ENCODE measurements at regions not wholly inside any gene's neighbourhood (a gene's known extent, or its start where the extent isn't known, plus 50 kb on each side); places are given as distances from the start of the nearest gene placed in this dataset.

DNA sequence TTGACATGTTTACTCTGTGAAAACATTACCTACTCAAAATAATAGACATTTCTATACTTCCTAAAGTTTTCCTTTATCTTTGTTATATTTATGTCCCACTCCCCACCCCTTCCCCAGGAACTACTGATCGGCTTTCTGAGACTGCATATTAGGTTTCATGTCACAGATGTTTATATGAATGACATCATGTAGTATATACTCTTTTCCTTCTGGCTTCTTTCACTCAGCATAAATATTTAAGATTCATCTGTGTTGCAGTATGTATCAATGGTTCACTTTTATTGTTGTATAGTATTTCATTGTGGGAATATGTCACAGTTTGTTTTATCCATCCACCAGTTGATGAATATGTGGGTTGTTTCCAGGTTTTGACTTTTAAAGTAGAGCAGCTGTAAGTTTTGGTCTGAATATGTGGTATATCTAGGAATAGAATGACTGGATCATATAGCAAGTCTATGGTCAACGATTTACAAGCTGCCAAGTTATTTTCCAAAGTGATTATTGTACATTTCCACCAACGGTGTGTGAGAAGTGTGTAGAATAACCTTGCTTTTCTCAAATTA, 73.8 kb upstream of the CAV2 start:
- no peak for DNase-seq

DNA sequence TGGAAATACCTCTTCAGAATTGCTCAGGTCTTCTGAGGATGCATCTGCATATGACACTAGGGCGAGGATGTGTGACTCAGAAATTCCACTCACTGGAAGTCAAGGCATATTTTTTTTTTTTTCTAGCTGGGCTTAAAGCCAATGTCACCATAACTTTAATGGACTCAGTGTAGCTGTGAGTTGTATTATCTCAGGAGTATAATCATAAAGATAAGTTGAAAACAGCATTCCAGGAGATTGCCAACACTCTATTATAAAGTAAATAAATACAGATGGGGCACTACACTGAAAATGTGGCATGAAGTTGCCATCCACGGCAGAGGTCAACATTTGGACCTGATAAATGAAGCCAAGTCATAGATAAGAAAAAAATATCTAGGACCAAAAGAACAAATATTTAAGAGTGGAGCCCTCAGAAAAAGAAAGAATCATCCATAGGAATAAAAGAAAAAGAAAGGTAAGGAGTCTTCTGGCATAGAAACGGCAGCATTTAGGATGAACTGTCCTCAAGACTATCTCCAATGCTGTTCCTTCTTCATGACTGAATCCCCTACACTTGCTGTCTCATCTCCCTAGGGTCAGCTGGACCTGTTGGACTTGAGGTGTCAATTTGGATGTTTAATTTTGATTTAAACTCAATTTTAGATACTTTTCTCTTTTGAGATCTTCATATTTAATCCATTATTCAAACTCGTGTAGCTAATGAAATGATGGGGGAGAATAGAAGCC, 72.9 kb upstream of the CAV2 start:
- DNase-seq = no peak

DNA sequence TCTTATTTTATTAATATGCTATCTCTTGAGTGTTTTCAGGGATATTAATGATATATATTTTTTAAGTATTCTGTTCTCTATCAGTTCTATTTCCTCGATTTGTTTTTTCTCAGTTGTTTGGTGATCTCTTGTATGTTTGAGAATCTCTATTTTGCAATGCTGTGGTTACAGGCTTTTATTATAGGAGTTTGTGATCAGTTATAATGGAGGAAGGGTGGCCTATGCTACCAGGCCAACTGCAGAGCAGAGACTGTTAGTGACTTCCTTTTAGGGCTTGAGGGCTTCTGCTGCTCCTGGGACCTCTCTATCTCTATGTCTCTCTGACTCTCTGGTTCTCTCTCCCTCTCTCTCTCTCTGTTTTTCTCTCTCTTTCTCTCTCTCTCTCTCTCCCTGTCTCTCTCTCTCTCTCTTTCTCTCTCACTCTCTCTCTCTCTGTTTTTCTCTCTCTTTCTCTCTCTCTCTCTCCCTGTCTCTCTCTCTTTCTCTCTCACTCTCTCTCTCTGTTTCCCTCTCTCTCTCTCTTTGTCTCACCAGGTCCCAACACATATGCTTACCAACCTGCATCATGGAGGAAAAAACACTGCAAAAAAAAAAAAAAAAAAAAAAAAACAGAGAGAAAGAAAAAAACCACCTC, 69.4 kb upstream of the CAV2 start:
- DNase-seq = no peak

DNA sequence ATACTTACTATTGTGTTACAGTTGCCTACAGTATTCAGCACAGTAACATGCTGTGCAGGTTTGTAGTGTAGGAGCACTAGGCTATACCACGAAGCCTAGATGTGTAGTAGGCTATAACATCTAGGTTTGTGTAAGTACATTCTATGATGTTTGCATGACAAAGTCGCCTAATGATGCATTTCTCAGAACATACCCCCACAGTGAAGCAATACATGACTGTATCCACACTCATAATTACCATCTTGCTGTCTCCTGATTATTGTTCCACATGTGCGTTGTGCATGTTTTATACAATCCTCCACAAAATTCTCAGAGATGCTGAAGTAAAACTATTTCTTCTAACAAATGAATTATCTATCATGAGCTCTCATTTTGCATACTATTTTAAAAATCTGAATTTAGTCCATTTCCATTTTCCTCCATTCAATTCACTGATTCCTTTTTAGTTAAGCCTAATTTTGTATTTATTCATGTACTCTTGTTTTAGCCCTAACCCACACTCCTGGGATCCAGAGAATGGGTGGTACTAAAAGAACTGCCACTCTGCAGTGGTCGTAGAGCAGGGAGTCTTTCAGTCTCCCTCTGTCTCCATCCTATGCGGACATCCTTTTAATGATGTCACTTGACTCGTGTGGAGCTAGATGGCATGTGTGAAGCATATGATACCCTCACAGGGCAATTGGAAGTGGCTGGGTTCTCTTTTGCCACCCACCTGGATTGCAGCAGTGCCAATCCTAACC, 67.6 kb upstream of the CAV2 start:
- no peak for DNase-seq

DNA sequence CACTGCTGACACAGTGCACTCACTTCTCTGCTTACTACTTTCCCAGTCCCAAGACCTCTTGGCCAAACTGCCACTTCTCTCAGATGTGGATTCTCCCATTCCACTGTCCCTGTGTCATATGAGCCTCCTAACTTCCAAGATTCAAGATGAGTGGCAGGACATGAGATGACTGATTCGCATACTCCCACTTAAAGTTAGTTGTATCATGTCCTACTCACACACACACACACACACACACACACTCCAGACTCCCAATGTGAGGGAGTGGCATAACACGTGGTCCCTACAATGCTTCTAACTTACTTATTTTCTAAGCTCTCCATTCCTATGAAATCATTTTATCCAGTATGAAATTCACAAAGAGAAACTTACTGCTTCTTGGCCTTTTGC, 67.0 kb upstream of the CAV2 start:
- DNase-seq = no peak

DNA sequence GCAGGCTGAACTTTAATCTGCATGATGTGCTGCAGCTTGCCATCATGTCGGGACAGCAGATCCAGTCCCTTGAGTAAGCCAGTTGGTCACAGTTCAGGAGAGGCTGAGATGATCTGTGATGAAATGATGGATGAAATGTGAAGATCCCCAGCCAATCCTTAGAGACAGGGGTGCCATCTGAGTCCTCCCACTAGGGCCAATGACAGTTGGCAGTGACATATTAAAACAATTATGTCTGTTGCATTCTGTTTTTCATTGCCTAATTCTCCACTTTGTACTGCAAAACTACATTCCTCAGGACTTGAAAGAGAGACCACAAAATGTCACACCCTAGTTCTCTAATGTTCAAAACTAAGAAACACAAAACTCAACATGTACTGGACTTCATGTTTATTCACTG, 66.3 kb upstream of the CAV2 start:
- DNase-seq = no peak

DNA sequence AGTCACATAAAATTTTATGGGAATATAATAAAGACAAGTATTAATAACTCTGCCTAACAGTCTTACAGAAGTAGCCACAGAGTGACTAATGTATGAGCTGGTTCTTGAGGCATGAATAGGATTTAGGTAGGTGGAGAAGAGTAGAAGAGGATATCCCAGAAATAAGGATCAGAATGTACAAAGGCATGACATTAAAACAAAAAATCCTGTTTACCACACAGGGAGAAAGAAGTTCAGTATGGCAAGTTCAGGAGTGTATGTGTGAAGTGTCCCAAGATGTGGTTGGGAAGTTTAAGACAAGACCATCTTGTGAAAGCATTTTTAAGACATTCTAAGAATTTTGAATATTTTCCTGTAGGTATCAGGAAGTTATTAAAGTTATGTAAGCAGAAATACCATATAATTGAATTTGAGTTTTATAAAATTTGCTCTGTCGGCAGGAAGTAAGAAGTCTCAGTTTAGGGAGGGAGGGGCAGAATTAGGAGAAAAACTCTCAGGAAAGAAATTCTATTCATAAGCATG, 64.7 kb upstream of the CAV2 start:
- no peak for DNase-seq

DNA sequence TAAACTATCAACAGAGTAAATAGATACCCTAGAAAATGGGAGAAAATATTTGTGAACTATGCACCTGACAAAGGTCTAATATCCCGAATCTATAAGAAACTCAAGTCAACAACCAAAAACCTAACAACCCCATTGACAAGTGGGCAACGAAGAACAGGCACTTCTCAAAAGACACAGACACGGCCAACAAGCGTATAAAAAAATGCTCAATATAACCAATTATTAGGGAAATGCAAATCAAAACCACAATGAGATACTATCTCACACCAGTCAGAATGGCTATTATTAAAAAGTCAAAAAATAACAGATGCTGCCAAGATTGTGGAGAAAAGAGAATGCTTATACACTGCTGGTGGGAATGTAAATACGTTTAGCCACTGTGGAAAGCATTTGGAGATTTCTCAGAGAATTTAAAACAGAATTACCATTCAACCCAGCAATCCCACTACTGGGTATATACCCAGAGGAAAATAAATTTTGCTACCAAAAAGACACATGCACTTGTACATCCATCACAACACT, 63.2 kb upstream of the CAV2 start:
- DNase-seq = no peak

DNA sequence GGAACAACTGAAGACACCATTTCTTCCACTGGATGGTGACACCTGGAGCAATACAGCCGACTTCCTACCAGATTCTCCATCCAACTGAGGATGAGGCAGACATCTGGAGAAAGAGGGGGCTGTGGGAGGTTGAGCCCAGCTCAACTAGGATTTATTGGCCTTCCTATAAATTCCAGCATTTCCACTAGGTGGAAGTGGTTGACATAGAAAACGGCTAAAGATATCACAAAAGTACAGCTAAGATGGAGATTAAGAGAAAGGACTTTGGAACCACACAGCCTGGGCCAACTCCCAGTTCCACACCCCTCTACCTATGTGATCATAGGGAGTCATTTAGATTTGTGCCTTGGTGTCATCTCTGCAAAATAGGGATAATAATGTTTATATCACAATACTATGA, 61.3 kb upstream of the CAV2 start:
- no peak for DNase-seq

DNA sequence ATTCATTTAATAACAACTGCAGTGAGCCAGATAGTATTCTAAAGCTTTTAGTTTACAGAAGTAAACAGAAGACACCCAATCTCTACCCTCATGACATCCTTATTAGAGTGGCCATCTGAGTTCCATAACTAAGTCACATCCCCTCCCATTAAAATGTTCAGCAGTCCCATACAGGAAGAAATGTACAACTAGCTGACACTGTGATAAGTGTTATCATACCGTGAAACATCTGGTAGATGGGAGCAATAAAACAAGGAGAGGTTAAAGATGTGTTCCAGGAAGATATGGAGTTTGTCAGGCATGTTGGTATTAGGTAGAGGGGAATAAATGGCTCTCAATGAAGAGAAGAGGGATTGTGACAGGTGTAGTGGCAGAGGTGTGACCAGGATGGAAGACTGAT, 60.5 kb upstream of the CAV2 start:
- no peak for DNase-seq

DNA sequence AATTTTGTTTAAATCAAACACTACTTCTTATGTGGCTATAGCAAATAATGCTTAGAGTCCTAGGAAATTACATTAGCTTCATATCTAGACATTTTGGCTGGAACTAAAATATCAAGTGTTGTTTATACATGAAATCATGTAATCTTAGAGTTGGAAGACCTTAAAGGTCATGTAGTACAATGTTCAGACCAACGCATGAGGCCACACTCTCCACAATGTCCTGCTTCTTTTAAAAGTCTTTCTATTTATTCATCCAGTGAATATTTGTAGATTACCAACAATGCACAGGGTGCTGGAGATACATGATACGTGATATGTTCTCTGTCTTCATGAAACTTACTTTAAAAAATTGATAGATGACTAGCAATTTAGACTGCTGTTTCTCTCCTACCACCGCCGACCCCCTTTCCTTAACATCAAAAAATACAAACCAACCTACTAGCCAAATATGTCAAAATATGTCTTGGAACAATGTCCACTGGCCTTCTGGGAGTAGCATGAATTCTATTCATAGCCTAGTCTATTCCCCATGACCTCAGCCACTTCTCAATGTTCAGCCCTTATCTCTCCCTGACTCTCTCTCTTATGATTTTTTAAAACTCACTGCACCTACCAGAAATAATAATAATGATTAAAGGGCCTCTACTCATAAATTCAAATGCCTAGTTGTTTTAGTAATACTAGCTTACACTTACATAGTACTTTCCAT, 59.5 kb upstream of the CAV2 start:
- DNase-seq = no peak

DNA sequence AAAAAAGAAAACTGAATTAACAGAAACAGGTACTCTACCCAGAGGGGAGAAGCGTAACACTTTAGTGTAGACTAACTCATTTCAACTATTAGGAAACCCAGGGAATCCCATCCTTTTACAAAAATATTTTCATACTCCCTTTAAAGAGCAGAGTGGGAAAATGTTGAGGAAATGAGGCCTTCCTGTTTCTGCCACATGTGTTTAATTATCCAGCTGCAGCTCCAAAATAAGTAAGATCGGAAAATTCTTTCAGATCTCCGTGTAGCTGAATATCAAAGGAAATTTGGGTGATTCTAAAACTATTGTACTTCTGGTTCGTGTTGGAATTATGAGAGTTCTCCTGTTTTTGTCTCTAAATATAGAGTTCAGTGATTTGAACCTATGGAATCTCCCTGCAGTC, 58.0 kb upstream of the CAV2 start:
- DNase-seq = no peak

DNA sequence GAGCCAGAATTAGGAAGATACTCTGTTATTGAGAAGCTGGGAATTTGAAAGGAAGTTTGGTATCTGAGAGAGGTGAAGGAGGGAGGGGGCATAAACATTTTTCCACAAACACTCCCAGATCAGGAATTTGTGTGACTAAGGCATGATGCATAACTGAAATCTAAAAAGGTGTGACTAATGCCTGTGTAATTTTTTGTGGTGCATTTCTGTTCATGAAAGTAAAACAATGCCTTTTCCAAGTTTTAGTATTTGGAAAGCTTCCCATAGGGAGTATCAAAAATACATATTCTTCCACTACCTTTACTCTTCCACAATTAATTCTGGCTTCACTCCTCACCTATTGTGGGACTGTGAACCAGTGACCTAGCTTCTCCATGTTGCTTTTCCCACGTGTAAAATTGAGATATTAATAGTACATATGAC, 56.4 kb upstream of the CAV2 start:
- DNase-seq = no peak

DNA sequence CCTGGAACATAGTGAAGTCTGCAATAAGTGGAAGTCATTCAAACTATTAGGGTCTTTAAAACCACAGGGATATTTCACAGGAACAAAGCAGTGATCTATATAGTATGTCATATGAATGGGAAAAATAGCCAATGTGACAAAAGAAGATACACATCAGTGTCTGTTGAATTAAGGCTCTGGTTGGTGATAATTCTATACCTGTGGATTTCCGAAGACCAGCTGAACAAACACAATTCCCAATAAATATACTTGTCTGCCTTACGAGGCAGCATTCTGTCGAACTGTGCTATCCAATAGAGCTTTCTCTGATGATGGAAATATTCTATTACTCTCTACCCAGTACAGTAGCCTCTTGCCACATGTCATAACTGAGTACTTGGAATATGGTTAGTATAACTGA, 55.9 kb upstream of the CAV2 start:
- DNase-seq = peak; percentile 3

DNA sequence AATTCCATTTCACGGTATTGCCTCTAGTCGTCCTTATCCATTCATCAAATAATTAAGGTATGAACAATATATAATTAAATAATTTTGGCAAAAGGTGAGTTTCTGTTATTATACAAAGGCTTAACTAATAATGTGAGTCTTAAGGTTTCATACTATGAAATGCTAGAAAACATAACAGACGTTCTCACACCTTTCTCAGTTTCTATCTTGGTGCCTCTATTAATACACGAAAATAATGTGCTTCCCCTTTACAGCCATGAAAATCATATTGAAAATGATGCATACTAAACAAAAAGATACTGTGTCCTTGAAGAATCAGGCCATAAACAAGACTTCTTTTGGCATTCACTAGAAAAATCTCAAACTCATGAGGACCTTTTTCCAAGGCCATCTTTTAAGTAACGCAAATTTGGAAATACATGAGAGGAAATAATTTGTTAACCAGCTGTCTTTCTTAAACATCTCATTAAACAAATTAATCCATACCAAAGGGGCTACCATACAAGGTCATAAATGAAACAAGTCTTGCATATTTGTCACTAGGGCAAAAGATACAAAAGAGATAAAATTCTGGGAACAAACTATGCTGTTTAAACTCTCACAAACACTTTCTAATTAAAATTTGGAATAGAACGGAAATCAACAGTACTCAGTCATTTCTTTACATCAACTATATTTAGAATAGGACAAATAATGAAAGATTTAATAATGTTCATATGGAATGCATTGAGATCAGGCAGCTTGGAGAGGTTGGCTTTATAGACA, 53.9 kb upstream of the CAV2 start:
- DNase-seq = no peak

DNA sequence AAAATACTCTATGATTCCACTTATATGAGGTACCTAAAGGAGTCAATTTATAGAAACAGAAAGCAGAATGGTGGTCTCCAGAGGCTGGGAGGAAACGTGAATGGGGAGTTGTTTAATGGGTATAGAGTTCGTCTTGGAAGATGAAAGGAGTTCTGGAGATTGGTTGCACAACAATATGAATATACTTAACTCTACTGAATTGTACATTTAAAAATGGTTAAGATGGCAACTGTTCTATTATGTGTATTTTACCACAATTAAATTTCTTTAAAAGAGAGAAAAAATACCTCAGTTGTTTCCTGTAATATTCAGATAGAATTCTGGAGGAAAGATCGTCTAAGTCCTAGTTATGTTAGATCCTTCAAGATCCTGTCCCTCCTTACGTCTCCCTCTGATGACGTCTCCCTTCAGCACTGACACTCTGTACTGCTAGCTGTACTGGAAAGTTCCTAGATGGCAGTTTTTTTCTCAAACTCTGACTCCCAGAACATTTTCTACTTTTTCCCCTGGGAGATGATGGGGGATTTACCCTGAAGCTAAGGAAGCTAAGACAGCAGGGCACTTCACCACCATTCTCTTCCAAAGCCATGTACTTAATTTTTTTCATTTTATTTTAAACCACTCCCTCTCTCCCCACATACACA, 53.2 kb upstream of the CAV2 start:
- DNase-seq = no peak

DNA sequence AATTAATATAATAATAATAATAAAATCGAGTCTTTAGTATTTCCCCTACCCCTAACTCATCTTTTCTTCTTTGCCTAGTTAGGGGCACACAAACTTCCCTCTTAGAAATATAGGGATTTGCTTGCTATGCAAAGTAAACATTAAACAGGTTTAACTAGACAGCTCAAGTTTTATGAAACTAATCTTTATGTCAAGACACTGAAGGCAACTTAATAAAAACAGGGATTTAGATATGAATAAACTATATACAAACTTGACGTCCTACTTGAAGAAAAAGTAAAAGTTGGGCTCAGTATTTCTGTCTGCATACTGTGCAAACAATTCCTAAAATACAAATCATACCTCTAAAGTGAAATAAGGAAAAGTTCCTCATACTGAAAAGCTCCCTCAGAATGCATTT, 52.1 kb upstream of the CAV2 start:
- no peak for DNase-seq

DNA sequence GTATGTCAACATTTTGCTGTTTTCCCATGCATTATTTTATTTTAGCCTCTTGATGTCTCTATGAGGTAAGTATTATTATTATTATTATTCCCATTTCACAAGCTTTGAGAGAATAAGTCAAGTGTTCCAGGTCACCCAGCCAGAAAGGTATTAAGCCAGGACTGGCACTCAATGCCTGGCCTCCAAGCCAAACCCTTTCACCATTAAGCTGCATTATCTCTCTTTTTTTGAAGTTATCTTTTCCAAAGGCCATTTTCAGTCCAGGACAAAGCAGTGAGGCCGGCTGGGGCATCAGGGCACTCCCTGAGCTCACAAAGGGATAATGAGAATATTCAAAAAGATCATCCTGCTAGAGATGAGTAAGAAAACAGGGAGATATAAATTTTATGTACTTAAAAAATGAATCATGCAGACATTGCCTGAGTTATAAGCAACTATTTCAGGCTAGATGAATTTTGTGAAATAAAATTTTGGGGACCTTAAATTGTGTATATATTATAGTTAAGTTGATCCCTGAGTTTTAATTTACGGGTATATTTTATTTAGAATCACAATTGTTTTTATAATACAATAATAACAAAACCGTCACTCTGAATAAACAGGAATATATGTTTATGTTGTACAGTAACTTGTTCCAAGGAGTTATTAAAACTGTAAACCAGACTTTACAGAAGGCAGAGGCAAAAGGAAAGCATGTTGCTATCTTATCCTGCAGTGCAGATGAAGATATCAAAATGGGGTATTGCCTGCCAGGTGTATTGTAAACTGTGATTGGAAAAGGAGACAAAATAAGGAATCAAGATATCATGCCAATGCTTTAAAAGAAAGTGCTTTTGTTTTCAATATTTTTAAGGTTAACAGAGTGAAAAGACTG, 51.3 kb upstream of the CAV2 start:
- no peak for DNase-seq

DNA sequence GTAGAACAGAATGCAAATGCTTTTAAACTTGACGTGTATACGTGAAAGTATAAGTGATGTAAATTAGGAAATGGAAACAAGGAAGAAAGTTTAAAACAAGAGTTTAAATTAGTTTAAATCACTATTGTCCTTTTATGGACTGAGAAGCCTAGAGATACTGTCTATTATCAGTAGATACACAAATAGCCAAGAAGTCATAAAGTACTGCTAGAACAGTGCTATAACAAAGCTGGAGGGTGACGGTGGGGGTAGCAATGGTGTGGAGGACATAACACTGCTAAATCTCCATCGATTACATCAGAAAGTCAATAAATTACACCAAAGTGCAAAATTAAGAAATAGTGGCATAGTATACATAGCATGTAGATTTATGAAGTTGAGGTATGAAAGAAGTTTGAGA, 50.1 kb upstream of the CAV2 start:
- DNase-seq = no peak
